ENCODE measurements at regions not wholly inside any gene's neighbourhood (a gene's known extent, or its start where the extent isn't known, plus 50 kb on each side); places are given as distances from the start of the nearest gene placed in this dataset.

DNA sequence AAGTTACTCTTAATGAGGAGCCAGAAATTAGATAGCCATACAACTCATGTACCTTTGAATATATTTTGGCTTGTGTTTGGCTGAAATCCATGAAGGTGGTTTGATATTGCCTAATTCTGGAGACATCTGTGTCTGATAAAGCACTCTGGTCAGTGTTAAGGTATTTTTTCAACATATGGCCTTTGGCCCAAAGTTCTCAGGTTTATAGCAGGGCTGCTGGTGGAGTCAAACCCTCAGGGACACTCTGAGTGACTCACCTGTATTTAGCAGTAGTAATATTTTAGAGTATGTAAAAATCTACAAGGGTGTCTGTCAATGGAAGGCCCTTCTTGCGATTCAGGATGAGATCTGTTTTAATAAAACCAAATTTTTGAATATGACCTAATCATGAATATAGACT is 666.5 kb downstream of the SLC4A3 start:
- TF ChIP-seq EP300 (IDR thresholded peaks at IDR 0.05): no peak
- TF ChIP-seq, protein P1, sequence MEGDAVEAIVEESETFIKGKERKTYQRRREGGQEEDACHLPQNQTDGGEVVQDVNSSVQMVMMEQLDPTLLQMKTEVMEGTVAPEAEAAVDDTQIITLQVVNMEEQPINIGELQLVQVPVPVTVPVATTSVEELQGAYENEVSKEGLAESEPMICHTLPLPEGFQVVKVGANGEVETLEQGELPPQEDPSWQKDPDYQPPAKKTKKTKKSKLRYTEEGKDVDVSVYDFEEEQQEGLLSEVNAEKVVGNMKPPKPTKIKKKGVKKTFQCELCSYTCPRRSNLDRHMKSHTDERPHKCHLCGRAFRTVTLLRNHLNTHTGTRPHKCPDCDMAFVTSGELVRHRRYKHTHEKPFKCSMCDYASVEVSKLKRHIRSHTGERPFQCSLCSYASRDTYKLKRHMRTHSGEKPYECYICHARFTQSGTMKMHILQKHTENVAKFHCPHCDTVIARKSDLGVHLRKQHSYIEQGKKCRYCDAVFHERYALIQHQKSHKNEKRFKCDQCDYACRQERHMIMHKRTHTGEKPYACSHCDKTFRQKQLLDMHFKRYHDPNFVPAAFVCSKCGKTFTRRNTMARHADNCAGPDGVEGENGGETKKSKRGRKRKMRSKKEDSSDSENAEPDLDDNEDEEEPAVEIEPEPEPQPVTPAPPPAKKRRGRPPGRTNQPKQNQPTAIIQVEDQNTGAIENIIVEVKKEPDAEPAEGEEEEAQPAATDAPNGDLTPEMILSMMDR (IDR thresholded peaks at IDR 0.05): no peak
